Astrocyte of the spinal cord (primary cell): ENCODE measurements at regions not wholly inside any gene's neighbourhood (a gene's known extent, or its start where the extent isn't known, plus 50 kb on each side); places are given as distances from the start of the nearest gene placed in this dataset.

Source experiments
- DNase-seq: peaks from one replicate; pipeline ENCODE4 v3.0.0; 2011; ENCODE audit warnings: low read depth, low spot score
- H3K4me3 ChIP-seq: 2 replicates; pipeline ENCODE4 v1.5.1; 2011; ENCODE audit warnings: low read depth, mild to moderate bottlenecking, low read length, moderate library complexity
- in situ Hi-C: cut with HindIII; loops from 2 replicates; pipeline ENCODE4 v1.10.0; 2017; ENCODE audit warnings: low sequenced_read_pairs
- TF ChIP-seq, protein P1 (sequence below): IDR thresholded peaks from 2 replicates; pipeline ENCODE4 v1.5.1; 2012; ENCODE audit warnings: low read depth, mild to moderate bottlenecking, low read length, inconsistent platforms

DNA sequence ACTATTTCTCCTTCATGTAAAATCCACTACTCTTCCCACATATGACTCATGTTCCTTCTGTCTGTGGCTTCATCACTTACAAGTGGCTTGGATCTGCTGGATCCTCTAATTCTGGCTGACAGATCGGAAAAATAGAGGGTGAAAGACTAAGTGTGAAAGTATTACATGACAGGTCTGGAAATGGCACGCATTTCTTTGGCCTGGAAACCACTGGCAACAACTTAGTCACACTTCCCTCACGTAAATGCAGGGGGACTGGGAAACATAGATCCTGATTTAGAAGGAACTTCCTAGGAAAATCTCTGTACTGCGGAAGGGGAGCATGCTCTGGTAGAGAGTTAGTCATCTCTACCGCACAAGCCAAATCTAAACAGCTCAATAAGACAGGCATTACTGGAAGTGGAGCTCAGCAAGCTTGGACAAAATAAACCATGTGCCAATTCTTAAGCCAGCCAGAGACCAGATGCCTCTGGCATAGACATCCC lies 305.4 kb upstream of the PTBP2 start:
- TF ChIP-seq, protein P1, sequence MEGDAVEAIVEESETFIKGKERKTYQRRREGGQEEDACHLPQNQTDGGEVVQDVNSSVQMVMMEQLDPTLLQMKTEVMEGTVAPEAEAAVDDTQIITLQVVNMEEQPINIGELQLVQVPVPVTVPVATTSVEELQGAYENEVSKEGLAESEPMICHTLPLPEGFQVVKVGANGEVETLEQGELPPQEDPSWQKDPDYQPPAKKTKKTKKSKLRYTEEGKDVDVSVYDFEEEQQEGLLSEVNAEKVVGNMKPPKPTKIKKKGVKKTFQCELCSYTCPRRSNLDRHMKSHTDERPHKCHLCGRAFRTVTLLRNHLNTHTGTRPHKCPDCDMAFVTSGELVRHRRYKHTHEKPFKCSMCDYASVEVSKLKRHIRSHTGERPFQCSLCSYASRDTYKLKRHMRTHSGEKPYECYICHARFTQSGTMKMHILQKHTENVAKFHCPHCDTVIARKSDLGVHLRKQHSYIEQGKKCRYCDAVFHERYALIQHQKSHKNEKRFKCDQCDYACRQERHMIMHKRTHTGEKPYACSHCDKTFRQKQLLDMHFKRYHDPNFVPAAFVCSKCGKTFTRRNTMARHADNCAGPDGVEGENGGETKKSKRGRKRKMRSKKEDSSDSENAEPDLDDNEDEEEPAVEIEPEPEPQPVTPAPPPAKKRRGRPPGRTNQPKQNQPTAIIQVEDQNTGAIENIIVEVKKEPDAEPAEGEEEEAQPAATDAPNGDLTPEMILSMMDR, result no peak
- in situ Hi-C loops, result no loop called here
- DNase-seq, result peak; percentile 97
- H3K4me3 ChIP-seq, result no peak overlapping the region

DNA sequence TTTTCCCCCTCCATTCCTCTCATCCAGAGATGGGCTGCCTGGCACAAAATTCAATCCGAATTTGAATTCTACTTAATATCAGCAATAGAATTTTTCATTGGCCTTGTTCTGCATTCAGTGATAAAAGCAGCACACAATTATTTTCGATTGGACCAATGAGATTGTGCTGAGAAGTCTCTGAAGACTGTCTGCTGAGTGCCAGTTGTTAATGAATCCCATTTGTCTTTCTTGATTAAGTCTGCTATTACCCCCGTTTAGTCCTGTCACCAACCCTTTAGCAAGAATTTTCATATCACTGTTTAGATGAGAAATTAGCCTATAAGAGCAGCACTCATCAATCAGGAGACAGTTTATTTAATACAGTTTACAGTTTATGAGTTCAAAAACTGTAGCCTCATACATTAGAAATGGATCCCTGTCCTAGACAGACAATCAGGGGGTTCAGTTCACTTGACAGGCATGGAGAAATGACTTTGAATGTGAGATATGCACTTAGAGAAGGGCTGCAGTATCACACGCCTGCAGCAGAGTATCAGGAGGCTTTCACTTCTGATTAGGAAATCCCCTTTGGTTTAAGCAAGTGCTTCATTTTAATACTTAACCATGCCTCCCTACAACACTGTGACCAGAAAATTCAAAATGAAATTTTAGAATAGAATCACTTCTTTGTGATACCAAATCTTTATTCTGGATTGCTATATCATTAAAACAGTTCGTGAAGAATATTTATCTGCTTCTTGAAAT lies 304.7 kb upstream of the PTBP2 start:
- H3K4me3 ChIP-seq, result no peak overlapping the region
- DNase-seq, result no peak
- in situ Hi-C loops, result no loop called here
- TF ChIP-seq, protein P1, result no peak

DNA sequence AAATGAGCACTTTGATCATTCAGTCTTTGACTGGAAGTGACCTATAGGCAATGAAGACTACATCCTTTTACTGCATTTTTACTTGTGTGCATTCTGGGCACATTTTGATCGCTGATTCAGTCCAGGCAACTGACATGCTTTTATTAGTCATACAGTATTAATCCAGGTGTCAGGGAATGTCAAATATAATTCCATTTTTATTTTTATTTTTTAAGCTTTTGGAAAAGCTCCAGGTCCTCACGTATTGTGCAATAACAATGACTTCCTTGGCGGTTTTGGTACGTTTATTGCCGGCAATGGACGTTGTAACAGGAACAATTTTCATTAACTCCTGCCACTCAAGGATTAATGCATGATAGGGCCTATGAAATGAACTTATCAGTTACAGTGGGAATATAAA lies 302.6 kb upstream of the PTBP2 start:
- in situ Hi-C loops, result no loop called here
- TF ChIP-seq, protein P1, result no peak
- no peak for DNase-seq
- H3K4me3 ChIP-seq, result no peak overlapping the region

DNA sequence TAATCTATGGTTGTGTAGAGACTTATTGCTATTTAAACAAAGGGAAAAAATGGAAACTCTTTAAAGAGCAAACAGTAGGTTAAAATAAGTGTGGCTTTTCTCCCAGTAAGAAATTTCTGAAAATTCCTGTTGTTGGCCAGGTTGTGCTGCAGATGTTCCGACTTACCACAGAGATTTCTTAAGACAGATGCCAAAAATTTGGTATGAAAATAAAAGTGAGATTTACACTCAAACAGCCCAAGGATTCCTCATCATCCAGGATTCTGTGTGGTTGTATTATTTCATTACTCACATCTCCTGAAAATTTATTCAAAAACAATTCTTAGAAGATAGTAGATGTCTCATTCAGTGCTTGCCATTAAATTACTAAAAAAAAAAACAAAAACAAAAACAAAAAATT lies 296.7 kb upstream of the PTBP2 start:
- H3K4me3 ChIP-seq, result no peak overlapping the region
- peak; percentile 73 for DNase-seq
- TF ChIP-seq, protein P1, result no peak
- in situ Hi-C loops, result no loop called here

DNA sequence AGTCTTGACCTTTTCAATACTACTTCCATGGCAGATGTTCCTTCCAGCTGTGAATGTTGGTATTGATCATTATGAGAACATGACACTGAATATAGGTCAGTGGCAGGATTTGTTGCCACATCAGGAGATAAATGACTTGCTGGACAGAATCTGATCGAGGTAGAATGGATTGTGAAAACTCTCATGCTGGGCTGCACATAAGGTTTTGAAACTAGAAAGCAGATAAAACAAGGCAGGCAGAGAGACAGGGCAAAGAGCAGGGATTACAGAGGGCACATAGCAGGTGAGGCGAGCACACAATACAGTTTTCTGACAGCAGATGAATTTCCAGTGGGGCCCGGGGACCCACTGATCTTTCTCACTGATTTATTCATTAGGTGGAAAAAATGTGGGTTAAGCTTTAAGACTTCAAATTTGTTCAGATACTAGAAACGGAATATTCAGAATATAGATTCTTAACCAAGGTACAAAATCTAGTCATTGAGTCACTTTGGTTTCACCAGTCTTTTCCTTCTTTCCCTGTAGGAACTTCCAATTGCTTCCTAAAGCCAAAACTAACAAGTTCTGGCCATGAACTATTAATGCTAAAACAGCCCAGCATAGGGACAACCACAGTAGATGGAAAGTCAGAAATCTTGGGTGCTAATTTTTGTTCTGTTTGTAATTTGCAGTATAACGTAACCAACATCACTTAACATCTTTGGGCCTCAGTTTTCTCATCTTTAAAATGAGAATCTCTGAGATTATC lies 296.0 kb upstream of the PTBP2 start:
- H3K4me3 ChIP-seq, result no peak overlapping the region
- TF ChIP-seq, protein P1, result no peak
- in situ Hi-C loops, result no loop called here
- DNase-seq, result peak; percentile 2

DNA sequence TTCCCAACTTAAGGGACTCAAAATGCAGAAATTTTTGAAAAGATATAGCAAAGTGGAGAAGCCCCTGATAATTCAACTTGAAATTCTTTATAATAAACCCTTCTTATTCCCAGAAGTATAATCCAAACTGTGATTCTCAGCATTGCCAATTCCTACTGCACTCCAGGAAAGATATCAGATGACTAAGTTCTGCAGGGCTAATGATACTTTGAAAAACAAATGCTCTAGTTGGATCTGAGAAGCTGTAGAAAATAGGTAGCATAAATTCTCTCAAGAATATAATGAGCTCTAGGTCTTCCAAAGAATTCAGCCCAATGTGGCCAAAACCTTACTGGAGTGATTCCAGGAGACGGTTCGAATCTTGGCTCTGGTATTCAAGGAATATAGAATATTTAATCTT lies 294.0 kb upstream of the PTBP2 start:
- in situ Hi-C loops, result no loop called here
- H3K4me3 ChIP-seq, result no peak overlapping the region
- TF ChIP-seq, protein P1, result no peak
- DNase-seq, result peak; percentile 14
